ENCODE measurements at regions not wholly inside any gene's neighbourhood (a gene's known extent, or its start where the extent isn't known, plus 50 kb on each side); places are given as distances from the start of the nearest gene placed in this dataset.
A peak's percentile ranks its signal among the peaks of the same experiment; 100 is the strongest.

DNA sequence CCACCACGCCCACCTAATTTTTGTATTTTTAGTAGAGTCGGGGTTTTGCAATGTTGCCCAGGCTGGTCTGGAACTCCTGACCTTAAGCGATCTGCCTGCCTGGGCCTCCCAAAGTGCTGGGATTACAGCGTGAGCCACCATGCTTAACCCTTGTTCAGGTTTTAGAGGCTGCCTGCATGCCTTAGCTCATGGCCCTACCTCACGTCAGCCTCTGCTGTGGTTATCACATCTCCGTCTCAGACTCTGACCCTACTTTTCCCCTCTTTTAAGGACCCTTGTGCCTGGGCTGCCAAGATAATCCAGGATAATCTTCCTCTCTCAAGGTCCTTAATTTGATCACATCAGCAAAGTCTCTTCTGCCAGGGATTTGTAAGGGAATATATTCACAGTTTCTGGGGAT lies 98.2 kb upstream of the PMAIP1 start:
- no peaks in the 10 kb centered on the region for H3K79me2 ChIP-seq (ENCODE audit: insufficient read depth)
- H3F3A ChIP-seq (ENCODE audit: insufficient read depth): no peaks in the 10 kb centered on the region
- no peak overlapping the region for H2AFZ ChIP-seq
- no peak overlapping the region for H3K4me2 ChIP-seq (ENCODE audit: unreplicated experiment)
- no peaks in the 10 kb centered on the region for H3K27me3 ChIP-seq (replicated peaks; ENCODE audit: insufficient read depth)
- DNase-seq: no peak
- no peaks in the 10 kb centered on the region for H4K20me1 ChIP-seq (ENCODE audit: insufficient read depth)
- in situ Hi-C loops (cut with MboI): loop anchor here (25.0 kb wide), 1 partner anchor 564 kb away; no protein-coding TSS in a partner anchor
- peaks cover 11% of the 10 kb centered on the region for H3K4me1 ChIP-seq (ENCODE audit: insufficient read depth)
- 94 to 97% methylated on average over 6 of the region's 6 CpGs for WGBS, 2 experiments (ENCODE audit: low coverage in 1 of 2, low lambda C conversion rate in 2 of 2, missing lambda C conversion rate in 2 of 2)
- H3K27ac ChIP-seq: no peak overlapping the region
- no peaks in the 10 kb centered on the region for H3K9me2 ChIP-seq (ENCODE audit: insufficient read depth)
- H3K9ac ChIP-seq: no peak overlapping the region
- no peak for TF ChIP-seq EZH2phosphoT487 (IDR thresholded peaks at IDR 0.05; ENCODE audit: insufficient read depth, low read depth)
- no peak for TF ChIP-seq EZH2 (IDR thresholded peaks at IDR 0.05; ENCODE audit: insufficient read depth, poor library complexity, severe bottlenecking)
- H3K9me3 ChIP-seq (ENCODE audit: low read depth): no peaks in the 10 kb centered on the region
- no peaks in the 10 kb centered on the region for H3K36me3 ChIP-seq (ENCODE audit: low read depth)
- H3K4me3 ChIP-seq: no peak overlapping the region

DNA sequence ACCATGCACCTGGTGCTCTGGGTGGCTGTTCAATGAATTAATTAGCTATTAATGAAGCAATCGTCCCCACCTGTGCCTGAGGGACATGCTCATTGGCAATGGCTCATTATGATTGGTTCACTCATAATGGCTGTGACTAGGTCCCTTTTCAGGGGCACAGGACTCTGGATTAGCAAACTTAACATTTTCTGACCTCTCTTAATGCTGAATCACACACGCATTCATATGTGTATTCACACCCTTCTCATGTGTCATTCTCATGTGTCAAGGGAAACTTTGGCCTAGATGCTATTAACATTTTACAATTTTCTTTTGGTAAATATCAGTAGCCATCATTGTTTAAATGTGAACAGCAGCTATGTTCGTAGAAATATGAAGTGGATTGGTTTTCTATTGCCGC lies 98.9 kb upstream of the PMAIP1 start:
- Histone ChIP-seq H4K20me1 (ENCODE audit: insufficient read depth) (no peaks in the 10 kb centered on the region), H3F3A (ENCODE audit: insufficient read depth) (no peaks in the 10 kb centered on the region), H3K4me2 (ENCODE audit: unreplicated experiment) (no peak overlapping the region), H3K36me3 (ENCODE audit: low read depth) (no peaks in the 10 kb centered on the region), H2AFZ (no peak overlapping the region), H3K27me3 (replicated peaks; ENCODE audit: insufficient read depth) (no peaks in the 10 kb centered on the region), H3K9me3 (ENCODE audit: low read depth) (no peaks in the 10 kb centered on the region), H3K4me3 (no peak overlapping the region), H3K9ac (no peak overlapping the region), H3K9me2 (ENCODE audit: insufficient read depth) (no peaks in the 10 kb centered on the region), H3K79me2 (ENCODE audit: insufficient read depth) (no peaks in the 10 kb centered on the region), H3K4me1 (ENCODE audit: insufficient read depth) (peaks cover 11% of the 10 kb centered on the region), H3K27ac (no peak overlapping the region)
- in situ Hi-C loops (cut with MboI): loop anchor here (25.0 kb wide), 1 partner anchor 564 kb away; no protein-coding TSS in a partner anchor
- 83 to 84% methylated on average over 4 of the region's 4 CpGs for WGBS, 2 experiments (ENCODE audit: low coverage in 1 of 2, low lambda C conversion rate in 2 of 2, missing lambda C conversion rate in 2 of 2)
- TF ChIP-seq EZH2 (IDR thresholded peaks at IDR 0.05; ENCODE audit: insufficient read depth, poor library complexity, severe bottlenecking) (no peak), EZH2phosphoT487 (IDR thresholded peaks at IDR 0.05; ENCODE audit: insufficient read depth, low read depth) (no peak)
- no peak for DNase-seq

DNA sequence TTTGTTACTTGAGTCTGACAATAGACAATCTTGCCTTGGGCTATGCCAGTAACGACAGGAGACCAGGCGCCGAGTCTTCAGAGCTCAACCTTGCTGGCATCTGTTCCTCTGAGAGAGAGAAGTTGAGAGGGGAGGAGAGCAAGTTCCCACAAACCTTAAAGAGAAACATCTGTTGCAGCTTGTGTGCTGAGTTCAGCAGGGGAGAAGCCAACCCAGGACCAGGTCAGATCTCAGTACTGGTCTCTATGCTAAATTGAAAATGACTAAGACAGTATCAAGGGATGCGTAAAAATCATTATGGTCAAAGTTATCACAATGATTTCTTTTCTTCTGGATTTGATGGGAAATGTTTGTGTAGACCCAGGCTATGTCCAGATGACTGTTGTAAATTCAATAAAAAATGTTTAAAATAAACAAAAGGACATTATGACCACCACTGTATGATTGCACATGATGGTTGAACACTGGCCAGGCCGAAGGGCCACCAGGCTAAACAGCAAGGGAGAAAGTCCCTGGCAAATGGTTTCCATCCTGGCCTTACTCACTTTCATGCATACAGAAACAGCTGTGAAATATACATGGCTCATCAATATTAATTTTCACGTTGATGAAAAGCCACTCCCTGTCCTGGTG lies 100.3 kb upstream of the PMAIP1 start:
- no peak overlapping the region for H3K27ac ChIP-seq
- TF ChIP-seq EZH2phosphoT487 (IDR thresholded peaks at IDR 0.05; ENCODE audit: insufficient read depth, low read depth): no peak
- no peak for TF ChIP-seq EZH2 (IDR thresholded peaks at IDR 0.05; ENCODE audit: insufficient read depth, poor library complexity, severe bottlenecking)
- 46 to 50% methylated on average over 6 of the region's 6 CpGs for WGBS, 2 experiments (ENCODE audit: low coverage in 1 of 2, low lambda C conversion rate in 2 of 2, missing lambda C conversion rate in 2 of 2)
- in situ Hi-C loops (cut with MboI): loop anchor here (25.0 kb wide), 1 partner anchor 562 kb away; no protein-coding TSS in a partner anchor
- H3K9me2 ChIP-seq (ENCODE audit: insufficient read depth): no peaks in the 10 kb centered on the region
- DNase-seq: no peak
- H3K27me3 ChIP-seq (replicated peaks; ENCODE audit: insufficient read depth): no peaks in the 10 kb centered on the region
- no peak overlapping the region for H2AFZ ChIP-seq
- H3K4me3 ChIP-seq: no peak overlapping the region
- H3K4me1 ChIP-seq (ENCODE audit: insufficient read depth): no peaks in the 10 kb centered on the region; the same call in 1 of the 2 replicates
- H3K4me2 ChIP-seq (ENCODE audit: unreplicated experiment): peak overlapping the region; percentile 4
- H3K9me3 ChIP-seq (ENCODE audit: low read depth): no peaks in the 10 kb centered on the region
- H3K79me2 ChIP-seq (ENCODE audit: insufficient read depth): no peaks in the 10 kb centered on the region
- H3F3A ChIP-seq (ENCODE audit: insufficient read depth): no peaks in the 10 kb centered on the region
- H3K9ac ChIP-seq: no peak overlapping the region
- H4K20me1 ChIP-seq (ENCODE audit: insufficient read depth): no peaks in the 10 kb centered on the region
- no peaks in the 10 kb centered on the region for H3K36me3 ChIP-seq (ENCODE audit: low read depth)

DNA sequence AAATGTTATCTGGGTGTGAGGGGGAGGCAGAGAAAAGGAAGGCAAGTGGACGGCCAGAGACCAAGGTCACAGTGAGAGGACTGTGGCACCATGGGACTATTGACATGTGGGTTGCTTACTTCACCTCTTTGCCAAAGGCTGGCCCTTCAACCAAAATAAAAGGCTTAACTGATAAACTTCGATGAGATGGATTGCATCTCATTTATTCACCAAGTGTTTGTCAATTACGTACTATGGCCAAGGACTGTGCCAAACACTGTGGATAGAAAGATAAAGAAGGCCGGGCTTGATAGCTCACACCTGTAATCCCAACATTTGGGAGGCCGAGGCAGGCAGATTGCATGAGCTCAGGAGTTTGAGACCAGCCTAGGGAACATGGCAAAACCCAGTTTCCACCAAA lies 98.7 kb upstream of the CCBE1 start:
- no peak for DNase-seq
- Histone ChIP-seq H3K4me2 (ENCODE audit: unreplicated experiment) (no peak overlapping the region), H3K27me3 (replicated peaks; ENCODE audit: insufficient read depth) (no peaks in the 10 kb centered on the region), H3K9me3 (ENCODE audit: low read depth) (no peaks in the 10 kb centered on the region), H3K79me2 (ENCODE audit: insufficient read depth) (no peaks in the 10 kb centered on the region), H4K20me1 (ENCODE audit: insufficient read depth) (no peaks in the 10 kb centered on the region), H3K4me3 (no peak overlapping the region), H2AFZ (no peak overlapping the region), H3K36me3 (ENCODE audit: low read depth) (no peaks in the 10 kb centered on the region), H3F3A (ENCODE audit: insufficient read depth) (no peaks in the 10 kb centered on the region), H3K9me2 (ENCODE audit: insufficient read depth) (no peaks in the 10 kb centered on the region), H3K4me1 (ENCODE audit: insufficient read depth) (no peaks in the 10 kb centered on the region), H3K27ac (no peak overlapping the region), H3K9ac (no peak overlapping the region)
- in situ Hi-C loops (cut with MboI): no loop called here
- WGBS, 2 experiments (ENCODE audit: low coverage in 1 of 2, low lambda C conversion rate in 2 of 2, missing lambda C conversion rate in 2 of 2): 89 to 90% methylated on average over 5 of the region's 5 CpGs
- TF ChIP-seq EZH2phosphoT487 (IDR thresholded peaks at IDR 0.05; ENCODE audit: insufficient read depth, low read depth) (no peak), EZH2 (IDR thresholded peaks at IDR 0.05; ENCODE audit: insufficient read depth, poor library complexity, severe bottlenecking) (no peak)

Data from GM23248 (cell line).